Mesothelial cell of epicardium (in vitro differentiated cells): ENCODE measurements at regions not wholly inside any gene's neighbourhood (a gene's known extent, or its start where the extent isn't known, plus 50 kb on each side); places are given as distances from the start of the nearest gene placed in this dataset.

Experiments used
- DNase-seq, 2 experiments: peaks; one replicate each; pipeline ENCODE4 v3.0.0; 2021; ENCODE audit warnings: low spot score in 2 of 2; ENCODE audit not compliant: unreplicated experiment in 2 of 2
- H3K27ac Mint-ChIP-seq: 2 replicates; pipeline ENCODE4 v1.8.0; 2021; ENCODE audit warnings: mixed read lengths
- H3K27me3 Mint-ChIP-seq: 2 replicates; pipeline ENCODE4 v1.8.0; 2021; ENCODE audit warnings: low read depth, mixed read lengths
- H3K36me3 Mint-ChIP-seq: 2 replicates; pipeline ENCODE4 v1.8.0; 2021; ENCODE audit warnings: mixed read lengths
- H3K4me1 Mint-ChIP-seq: 2 replicates; pipeline ENCODE4 v1.8.0; 2021; ENCODE audit warnings: mixed read lengths
- H3K4me3 Mint-ChIP-seq: 2 replicates; pipeline ENCODE4 v1.8.0; 2021; ENCODE audit warnings: mild to moderate bottlenecking, moderate library complexity, mixed read lengths
- H3K9me3 Mint-ChIP-seq: 2 replicates; pipeline ENCODE4 v1.8.0; 2021; ENCODE audit warnings: mixed read lengths
- TF ChIP-seq, protein P1 (sequence below): fragments of 200-600 bp; sonication (generic); IDR thresholded peaks from one replicate; pipeline ENCODE4 v1.5.0; 2021; ENCODE audit warnings: antibody characterized with exemption; ENCODE audit not compliant: unreplicated experiment

DNA sequence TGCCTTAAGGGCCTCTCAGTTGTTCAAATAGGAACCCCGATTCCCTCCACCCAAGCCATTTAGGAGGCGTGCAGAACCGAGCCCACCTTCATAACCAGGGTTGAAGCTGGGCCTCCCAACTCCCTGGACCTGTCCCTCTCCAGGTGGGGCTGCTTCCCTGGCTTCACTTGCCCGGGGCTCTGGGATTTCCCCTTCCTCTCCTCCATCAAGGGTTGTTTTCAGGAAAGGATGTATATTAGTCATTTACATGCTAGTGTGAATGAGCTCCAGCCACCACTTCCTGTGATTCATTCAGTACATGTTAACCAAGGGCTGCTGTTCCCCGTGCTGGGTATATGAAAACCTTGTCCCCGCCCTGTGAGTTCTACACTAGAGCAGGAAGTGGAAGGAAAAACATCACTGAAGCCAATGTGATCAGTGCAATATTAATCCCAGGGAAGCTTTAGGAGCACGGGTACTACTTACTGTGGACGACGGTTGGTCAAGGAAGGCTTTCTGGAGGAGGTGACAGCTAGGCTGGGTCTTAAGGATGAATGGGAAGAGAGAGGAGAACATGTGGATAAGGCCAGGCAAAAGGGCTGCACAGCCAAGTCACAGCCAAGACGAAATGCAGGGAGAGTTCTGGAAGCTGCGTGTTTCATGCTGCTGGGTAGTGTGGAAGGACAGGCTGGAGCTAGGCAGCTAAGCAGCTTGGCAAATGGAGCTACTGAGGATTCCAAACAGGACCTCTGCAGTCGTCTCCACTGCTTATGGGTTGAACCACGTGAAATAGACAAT, 150.1 kb upstream of the SHH start:
- no peak for DNase-seq
- no peak overlapping the region for H3K4me3 Mint-ChIP-seq
- TF ChIP-seq, protein P1, sequence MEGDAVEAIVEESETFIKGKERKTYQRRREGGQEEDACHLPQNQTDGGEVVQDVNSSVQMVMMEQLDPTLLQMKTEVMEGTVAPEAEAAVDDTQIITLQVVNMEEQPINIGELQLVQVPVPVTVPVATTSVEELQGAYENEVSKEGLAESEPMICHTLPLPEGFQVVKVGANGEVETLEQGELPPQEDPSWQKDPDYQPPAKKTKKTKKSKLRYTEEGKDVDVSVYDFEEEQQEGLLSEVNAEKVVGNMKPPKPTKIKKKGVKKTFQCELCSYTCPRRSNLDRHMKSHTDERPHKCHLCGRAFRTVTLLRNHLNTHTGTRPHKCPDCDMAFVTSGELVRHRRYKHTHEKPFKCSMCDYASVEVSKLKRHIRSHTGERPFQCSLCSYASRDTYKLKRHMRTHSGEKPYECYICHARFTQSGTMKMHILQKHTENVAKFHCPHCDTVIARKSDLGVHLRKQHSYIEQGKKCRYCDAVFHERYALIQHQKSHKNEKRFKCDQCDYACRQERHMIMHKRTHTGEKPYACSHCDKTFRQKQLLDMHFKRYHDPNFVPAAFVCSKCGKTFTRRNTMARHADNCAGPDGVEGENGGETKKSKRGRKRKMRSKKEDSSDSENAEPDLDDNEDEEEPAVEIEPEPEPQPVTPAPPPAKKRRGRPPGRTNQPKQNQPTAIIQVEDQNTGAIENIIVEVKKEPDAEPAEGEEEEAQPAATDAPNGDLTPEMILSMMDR = no peak
- H3K4me1 Mint-ChIP-seq = no peaks in the 10 kb centered on the region
- no peaks in the 10 kb centered on the region for H3K9me3 Mint-ChIP-seq
- H3K36me3 Mint-ChIP-seq = no peaks in the 10 kb centered on the region
- no peak overlapping the region for H3K27ac Mint-ChIP-seq
- peaks cover 24% of the 10 kb centered on the region for H3K27me3 Mint-ChIP-seq

DNA sequence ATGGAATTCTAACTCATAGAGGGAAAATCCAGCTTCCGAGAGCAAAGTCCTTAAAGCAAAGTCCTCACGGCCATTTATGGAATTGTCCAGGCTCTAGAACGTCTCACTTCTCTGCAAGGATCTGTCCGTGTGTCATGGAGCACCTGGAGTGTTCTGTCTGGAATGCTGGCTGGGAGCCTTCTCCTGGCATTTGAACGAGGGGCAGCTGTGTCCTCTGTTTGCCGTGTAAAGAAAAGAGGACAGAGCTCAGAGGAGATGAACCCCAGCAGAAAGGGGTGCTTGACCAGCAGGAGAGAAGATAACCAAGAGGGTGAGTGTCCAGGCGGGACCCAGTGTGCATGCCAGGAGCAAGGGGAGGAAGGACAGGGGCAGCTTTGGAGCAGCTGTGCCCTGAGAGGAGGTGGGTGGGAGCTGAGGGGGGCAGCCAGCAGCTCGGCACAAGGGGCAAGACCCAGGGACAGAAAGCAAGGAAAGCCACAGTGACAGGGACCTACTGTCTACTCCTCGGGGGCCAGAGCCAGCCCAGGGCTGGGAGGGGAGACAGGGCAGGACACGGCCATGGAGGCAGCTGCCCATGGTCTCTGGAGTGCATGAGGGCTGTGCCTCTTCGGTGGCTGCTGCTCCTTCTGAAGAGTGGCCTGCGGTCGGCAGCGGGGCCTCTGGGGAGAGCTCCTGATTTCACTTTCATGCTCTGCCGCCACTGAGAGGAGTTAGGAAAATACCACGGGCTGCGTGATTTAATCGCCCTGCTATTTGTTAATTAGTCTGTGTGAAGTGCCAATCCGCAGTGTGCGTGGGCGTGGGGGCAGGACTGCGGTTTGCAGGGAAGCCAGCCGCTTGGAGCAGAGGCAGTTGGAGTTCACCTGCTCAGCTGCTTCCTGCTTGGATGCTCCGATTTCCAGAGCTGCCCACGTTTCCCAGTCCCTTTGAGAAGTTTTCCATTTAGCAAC, 149.3 kb upstream of the SHH start:
- TF ChIP-seq, protein P1 = no peak
- Mint-ChIP-seq H3K4me1 (no peaks in the 10 kb centered on the region), H3K36me3 (no peaks in the 10 kb centered on the region), H3K27me3 (peaks cover 21% of the 10 kb centered on the region), H3K27ac (no peak overlapping the region), H3K9me3 (no peaks in the 10 kb centered on the region), H3K4me3 (no peak overlapping the region)
- no peak for DNase-seq

DNA sequence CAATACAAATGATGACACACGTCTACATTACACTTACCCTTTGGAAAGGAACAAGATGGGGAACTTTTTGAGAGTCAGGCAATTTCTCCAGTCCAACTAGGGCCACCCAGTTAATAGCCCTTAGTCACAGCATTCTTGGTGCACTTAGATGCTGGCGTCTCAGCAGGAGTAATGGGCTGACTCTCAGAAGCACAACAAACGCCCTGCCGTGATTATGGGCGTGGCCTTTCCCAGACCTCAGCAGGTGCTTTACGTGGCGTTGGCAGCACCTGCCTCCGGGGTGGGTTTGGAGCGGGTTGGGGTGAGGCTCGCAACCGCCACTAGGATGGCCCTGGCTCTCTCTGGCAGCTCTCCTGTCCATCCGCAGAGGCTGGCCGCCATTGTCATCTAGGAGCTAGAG, 147.6 kb upstream of the SHH start:
- Mint-ChIP-seq H3K27me3 (peaks cover 16% of the 10 kb centered on the region), H3K4me1 (no peaks in the 10 kb centered on the region), H3K9me3 (no peaks in the 10 kb centered on the region), H3K36me3 (no peaks in the 10 kb centered on the region), H3K4me3 (no peak overlapping the region), H3K27ac (no peak overlapping the region)
- no peak for DNase-seq
- TF ChIP-seq, protein P1 = no peak

DNA sequence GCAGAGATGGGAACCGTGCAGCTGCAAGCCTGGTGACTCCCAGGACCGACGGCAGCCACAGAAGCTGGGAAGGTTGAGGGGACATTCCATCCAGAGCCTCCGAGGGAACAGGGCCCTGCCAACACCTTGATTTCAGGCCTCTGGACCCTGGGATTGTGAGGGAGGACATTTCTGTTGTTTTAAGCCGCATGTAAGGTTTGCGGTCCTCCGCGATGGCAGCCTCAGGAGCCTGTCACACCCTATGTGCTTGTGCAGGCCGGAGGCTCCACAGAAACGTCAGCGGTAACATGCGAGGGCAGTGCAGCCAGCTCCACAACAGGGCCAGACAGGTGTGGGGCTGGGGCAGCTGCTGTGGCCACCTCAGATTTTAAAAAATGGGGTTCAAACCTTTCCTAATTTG, 144.7 kb upstream of the SHH start:
- DNase-seq = no peak
- H3K36me3 Mint-ChIP-seq = no peaks in the 10 kb centered on the region
- no peaks in the 10 kb centered on the region for H3K9me3 Mint-ChIP-seq
- TF ChIP-seq, protein P1 = no peak
- no peak overlapping the region for H3K27ac Mint-ChIP-seq
- no peaks in the 10 kb centered on the region for H3K4me1 Mint-ChIP-seq
- H3K4me3 Mint-ChIP-seq = no peak overlapping the region
- H3K27me3 Mint-ChIP-seq = peaks cover 11% of the 10 kb centered on the region

DNA sequence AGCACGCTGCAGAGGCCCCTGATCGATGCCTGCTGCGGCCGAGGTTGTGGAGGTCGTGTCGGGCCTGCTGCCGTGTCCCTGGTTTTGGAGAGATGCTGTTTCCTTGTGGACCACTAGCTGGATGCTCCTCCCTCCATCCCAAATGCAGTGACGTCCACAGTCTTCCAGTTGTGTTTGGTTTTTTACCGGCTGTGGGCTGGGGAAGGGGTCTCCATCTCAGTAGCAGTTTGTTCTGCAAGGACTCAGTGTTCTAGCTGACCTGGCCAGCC, 143.0 kb upstream of the SHH start:
- peaks cover 9% of the 10 kb centered on the region for H3K27me3 Mint-ChIP-seq
- H3K9me3 Mint-ChIP-seq = no peaks in the 10 kb centered on the region
- no peak for DNase-seq
- H3K4me1 Mint-ChIP-seq = no peaks in the 10 kb centered on the region
- H3K4me3 Mint-ChIP-seq = no peak overlapping the region
- TF ChIP-seq, protein P1 = no peak
- no peaks in the 10 kb centered on the region for H3K36me3 Mint-ChIP-seq
- H3K27ac Mint-ChIP-seq = no peak overlapping the region
